ENCODE measurements at regions not wholly inside any gene's neighbourhood (a gene's known extent, or its start where the extent isn't known, plus 50 kb on each side); places are given as distances from the start of the nearest gene placed in this dataset.
"Not testable (repeated sequence)": the region's sequence is repeated elsewhere in the genome, so short reads cannot be mapped to it uniquely, and the experiment has no call there.

DNA sequence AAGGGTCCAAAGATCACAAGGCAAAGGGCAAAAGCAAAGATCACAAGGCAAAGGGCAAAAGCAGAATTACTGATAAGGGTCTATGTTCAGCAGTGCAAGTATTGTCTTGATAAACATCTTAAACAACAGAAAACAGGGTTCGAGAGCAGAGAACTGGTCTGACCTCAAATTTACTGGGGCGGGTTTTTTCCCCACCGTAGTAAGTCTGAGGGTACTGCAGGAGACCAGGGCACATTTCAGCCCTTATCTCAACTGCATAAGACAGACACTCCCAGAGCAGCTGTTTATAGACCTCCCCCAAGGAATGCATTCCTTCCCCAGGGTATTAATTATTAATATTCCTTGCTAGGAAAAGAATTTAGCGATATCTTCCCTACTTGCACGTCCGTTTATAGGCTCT, 61.3 kb downstream of the ZNF860 start:
- not testable (repeated sequence) for H3K9ac ChIP-seq (ENCODE audit: low read length in 2 of 2); H3K36me3 ChIP-seq (ENCODE audit: control insufficient read depth in 2 of 2, insufficient read depth in 2 of 2, low read length in 2 of 2); H3K27me3 ChIP-seq (ENCODE audit: control insufficient read depth in 1 of 2, insufficient read depth in 2 of 2, low read length in 2 of 2); H3K4me3 ChIP-seq (ENCODE audit: low read length in 2 of 2); H3K4me1 ChIP-seq (ENCODE audit: control insufficient read depth, insufficient read depth, low read length); H3K27ac ChIP-seq (ENCODE audit: low read length); H3K9me3 ChIP-seq (ENCODE audit: control insufficient read depth in 2 of 2, low read length in 2 of 2)

DNA sequence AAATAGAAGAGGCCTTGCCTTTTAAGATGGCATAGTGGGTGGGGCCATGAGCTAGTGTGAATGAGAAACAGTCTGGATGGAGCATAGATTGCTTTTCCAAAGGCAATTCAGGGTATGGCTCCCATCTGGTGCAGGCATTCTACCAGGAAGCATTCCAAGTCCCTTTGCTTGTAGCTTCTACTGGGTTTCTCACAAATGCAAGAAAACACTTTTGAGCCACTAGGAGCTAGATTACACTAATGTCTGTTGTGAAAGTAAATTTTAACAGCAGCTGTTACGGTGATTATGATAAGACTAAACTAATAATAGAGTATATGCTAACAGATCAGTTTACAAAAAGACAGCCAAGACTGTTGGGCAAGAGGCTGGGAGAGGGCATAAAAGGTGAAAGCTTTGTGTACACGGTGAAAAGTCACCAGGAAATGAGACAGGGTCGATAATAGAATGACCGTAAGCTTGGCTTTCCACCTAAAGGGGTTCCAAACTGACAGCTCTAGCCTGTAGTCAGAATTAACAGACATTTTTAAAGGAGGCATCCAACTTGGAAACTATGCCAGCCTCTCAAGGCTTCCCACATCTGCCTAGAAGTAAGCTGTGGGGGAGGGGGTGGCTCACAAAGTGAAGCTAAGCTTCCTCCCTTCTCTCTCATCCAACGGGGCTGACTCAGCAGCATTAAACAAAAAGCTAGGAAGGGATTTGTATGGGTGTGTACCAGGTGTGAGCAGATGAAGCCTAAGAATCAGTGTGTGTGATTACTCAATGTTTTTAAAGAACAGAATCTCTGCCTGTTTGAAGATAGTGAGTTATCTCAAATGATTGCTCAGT, 61.1 kb upstream of the GPD1L start:
- peak overlapping the region; percentile 41 for H3K27ac ChIP-seq (ENCODE audit: low read length)

DNA sequence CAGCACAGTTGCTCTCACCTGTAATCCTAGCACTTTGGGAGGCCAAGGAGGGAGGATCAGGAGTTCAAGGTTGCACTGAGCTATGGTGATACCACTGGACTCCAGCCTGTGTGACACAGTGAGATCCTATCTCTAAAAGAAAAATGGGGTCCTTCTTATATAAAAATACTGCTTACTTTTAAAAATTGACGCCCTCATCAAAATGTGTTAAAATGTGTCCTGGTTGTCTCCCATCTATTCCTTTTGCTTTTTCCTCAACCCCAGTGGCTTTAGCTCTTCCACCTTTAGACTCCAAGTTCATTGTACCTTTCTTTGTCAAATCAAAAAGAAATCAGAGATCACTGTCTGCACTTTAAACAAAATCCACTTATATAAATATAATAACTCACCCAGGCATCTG, 60.3 kb upstream of the GPD1L start:
- H3K27ac ChIP-seq (ENCODE audit: low read length) = no peak overlapping the region
- peaks cover 7% of the 10 kb centered on the region for H3K4me1 ChIP-seq (ENCODE audit: control insufficient read depth, insufficient read depth, low read length)
- no peaks in the 10 kb centered on the region for H3K27me3 ChIP-seq (ENCODE audit: control insufficient read depth in 1 of 2, insufficient read depth in 2 of 2, low read length in 2 of 2)
- H3K9ac ChIP-seq (ENCODE audit: low read length in 2 of 2) = no peak overlapping the region
- peaks cover 0 to 2% of the 10 kb centered on the region in 2 donors for H3K9me3 ChIP-seq (ENCODE audit: control insufficient read depth in 2 of 2, low read length in 2 of 2)
- H3K36me3 ChIP-seq (ENCODE audit: control insufficient read depth in 2 of 2, insufficient read depth in 2 of 2, low read length in 2 of 2) = no peaks in the 10 kb centered on the region
- no peak overlapping the region for H3K4me3 ChIP-seq (ENCODE audit: low read length in 2 of 2)

More for the DNA sequence above, 61.1 kb upstream of the GPD1L start:
- Histone ChIP-seq H3K4me3 (ENCODE audit: low read length in 2 of 2) (peak overlapping the region; percentile 23 to 49), H3K4me1 (ENCODE audit: control insufficient read depth, insufficient read depth, low read length) (peaks cover 7% of the 10 kb centered on the region), H3K9me3 (ENCODE audit: control insufficient read depth in 2 of 2, low read length in 2 of 2) (peaks cover 0 to 2% of the 10 kb centered on the region in 2 donors), H3K9ac (ENCODE audit: low read length in 2 of 2) (no peak overlapping the region), H3K27me3 (ENCODE audit: control insufficient read depth in 1 of 2, insufficient read depth in 2 of 2, low read length in 2 of 2) (no peaks in the 10 kb centered on the region), H3K36me3 (ENCODE audit: control insufficient read depth in 2 of 2, insufficient read depth in 2 of 2, low read length in 2 of 2) (no peaks in the 10 kb centered on the region)

DNA sequence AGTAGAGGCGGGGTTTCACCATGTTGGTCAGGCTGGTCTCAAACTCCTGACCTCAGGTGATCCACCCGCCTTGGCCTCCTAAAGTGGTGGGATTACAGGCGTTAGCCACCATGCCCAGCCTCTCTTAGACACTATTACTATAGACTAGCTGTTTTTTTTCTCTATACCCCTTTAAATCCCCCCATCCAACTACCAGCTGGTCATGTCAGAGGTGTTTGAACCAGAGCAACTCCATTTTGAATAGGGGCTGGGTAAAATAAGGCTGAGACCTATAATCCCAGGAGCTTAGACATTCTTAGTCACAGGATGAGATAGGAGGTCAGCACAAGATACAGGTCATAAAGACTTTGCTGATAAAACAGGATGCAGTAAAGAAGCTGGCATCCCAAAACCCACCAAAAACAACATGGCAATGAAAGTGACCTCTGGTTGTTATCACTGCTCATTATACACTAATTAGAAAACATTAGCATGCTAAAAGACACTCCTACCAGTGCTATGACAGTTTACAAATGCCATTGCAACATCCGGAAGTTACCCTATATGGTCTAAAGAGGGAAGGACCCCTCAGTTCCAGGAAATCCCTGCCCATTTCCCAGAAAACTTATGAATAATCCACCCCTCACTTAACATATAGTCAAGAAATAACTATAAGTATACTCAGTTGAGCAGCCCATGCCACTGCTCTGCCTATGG, 57.8 kb upstream of the GPD1L start:
- Histone ChIP-seq H3K4me1 (ENCODE audit: control insufficient read depth, insufficient read depth, low read length) (peaks cover 7% of the 10 kb centered on the region), H3K27ac (ENCODE audit: low read length) (no peak overlapping the region), H3K36me3 (ENCODE audit: control insufficient read depth in 2 of 2, insufficient read depth in 2 of 2, low read length in 2 of 2) (no peaks in the 10 kb centered on the region), H3K4me3 (ENCODE audit: low read length in 2 of 2) (no peak overlapping the region), H3K9me3 (ENCODE audit: control insufficient read depth in 2 of 2, low read length in 2 of 2) (no peaks in the 10 kb centered on the region), H3K9ac (ENCODE audit: low read length in 2 of 2) (no peak overlapping the region), H3K27me3 (ENCODE audit: control insufficient read depth in 1 of 2, insufficient read depth in 2 of 2, low read length in 2 of 2) (no peaks in the 10 kb centered on the region)

DNA sequence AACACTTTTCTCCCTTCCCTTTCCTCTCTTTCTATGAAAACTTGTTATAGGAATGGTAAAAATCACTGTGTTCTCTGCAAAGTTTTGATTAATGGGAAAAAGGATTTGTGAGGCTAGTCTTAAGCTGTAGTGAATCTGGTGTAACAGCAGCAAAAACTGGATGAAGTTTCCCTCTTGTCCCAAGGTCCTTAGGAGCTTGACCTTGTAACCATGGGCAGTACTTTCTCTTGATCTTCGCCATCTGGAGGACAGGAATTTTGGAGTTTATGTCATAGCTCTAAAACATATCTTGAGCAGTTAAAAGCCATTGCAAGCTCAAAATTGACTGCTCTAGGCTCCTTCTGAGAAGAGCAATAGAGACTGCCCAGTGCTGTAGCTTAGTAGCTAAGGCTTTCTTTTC, 56.5 kb upstream of the GPD1L start:
- Histone ChIP-seq H3K4me1 (ENCODE audit: control insufficient read depth, insufficient read depth, low read length) (peaks cover 5% of the 10 kb centered on the region), H3K9me3 (ENCODE audit: control insufficient read depth in 2 of 2, low read length in 2 of 2) (no peaks in the 10 kb centered on the region), H3K27me3 (ENCODE audit: control insufficient read depth in 1 of 2, insufficient read depth in 2 of 2, low read length in 2 of 2) (no peaks in the 10 kb centered on the region), H3K36me3 (ENCODE audit: control insufficient read depth in 2 of 2, insufficient read depth in 2 of 2, low read length in 2 of 2) (no peaks in the 10 kb centered on the region), H3K9ac (ENCODE audit: low read length in 2 of 2) (no peak overlapping the region), H3K27ac (ENCODE audit: low read length) (no peak overlapping the region), H3K4me3 (ENCODE audit: low read length in 2 of 2) (no peak overlapping the region)

DNA sequence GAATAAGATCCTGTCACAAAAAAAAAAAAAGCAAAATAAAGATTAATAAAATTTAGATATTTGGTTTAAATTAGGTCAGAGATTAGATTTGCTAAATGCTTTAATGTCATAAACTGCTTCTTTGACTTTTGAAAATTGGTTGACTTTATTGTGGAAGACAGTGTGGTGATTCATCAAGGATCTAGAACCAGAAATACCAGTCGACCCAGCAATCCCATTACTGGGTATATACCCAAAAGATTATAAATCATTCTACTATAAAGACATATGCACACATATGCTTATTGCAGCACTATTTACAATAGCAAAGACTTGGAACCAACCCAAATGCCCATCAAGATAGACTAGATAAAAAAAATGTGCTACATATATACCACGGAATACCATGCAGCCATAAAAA, 54.2 kb upstream of the GPD1L start:
- H3K27ac ChIP-seq (ENCODE audit: low read length); H3K9ac ChIP-seq (ENCODE audit: low read length in 2 of 2); H3K4me3 ChIP-seq (ENCODE audit: low read length in 2 of 2); H3K36me3 ChIP-seq (ENCODE audit: control insufficient read depth in 2 of 2, insufficient read depth in 2 of 2, low read length in 2 of 2); H3K9me3 ChIP-seq (ENCODE audit: control insufficient read depth in 2 of 2, low read length in 2 of 2); H3K27me3 ChIP-seq (ENCODE audit: control insufficient read depth in 1 of 2, insufficient read depth in 2 of 2, low read length in 2 of 2); H3K4me1 ChIP-seq (ENCODE audit: control insufficient read depth, insufficient read depth, low read length): not testable (repeated sequence)

DNA sequence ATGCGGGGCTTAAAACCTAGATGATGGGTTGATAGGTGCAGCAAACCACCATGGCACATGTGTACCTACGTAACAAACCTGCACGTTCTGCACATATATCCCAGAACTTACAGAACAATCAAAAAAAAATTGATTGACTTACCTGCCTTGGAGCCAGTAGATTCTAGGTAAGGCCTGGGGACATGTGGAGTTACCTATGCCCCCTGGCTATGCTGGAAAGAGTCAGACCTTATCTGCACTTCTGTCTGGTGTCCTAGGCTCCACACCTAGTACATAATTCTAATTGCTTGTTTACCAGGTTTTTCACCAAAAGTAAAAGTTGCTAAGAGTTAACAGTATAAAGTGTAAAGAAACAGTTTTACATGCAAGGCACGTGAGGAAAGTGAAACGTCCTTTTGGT, 53.6 kb upstream of the GPD1L start:
- not testable (repeated sequence) for H3K27me3 ChIP-seq (ENCODE audit: control insufficient read depth in 1 of 2, insufficient read depth in 2 of 2, low read length in 2 of 2); H3K9ac ChIP-seq (ENCODE audit: low read length in 2 of 2); H3K9me3 ChIP-seq (ENCODE audit: control insufficient read depth in 2 of 2, low read length in 2 of 2); H3K4me1 ChIP-seq (ENCODE audit: control insufficient read depth, insufficient read depth, low read length); H3K27ac ChIP-seq (ENCODE audit: low read length); H3K4me3 ChIP-seq (ENCODE audit: low read length in 2 of 2); H3K36me3 ChIP-seq (ENCODE audit: control insufficient read depth in 2 of 2, insufficient read depth in 2 of 2, low read length in 2 of 2)

DNA sequence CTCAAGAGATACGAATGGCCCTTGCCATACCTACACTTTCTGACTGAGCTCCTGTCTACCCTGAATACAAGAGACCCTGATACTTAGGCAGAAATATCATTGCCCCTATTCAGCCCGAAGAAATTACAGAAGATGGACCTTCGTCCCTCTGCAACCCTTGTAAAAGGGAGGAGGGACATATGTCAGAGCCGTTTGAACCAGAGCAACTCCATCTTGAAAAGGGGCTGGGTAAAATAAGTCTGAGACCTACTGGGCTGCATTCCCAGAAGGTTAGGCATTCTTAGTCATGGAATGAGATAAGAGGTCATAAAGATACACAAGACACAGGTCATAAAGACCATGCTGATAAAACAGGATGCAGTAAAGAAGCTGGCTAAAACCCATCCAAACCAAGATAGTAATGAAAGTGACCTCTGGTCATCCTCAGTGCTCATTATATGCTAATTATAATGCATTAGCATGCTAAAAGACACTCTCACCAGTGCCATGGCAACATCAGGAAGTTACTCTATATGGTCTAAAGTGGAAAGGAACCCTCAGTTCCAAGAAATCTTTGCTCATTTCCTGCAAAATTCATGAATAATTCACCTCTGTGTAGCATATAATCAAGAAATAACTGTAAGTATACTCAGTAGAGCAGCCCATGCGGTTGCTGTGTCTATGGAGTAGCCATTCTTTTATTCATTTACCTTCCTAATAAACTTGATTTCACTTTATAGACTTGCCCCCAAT, 49.7 kb upstream of the GPD1L start:
- H3K9me3 ChIP-seq (ENCODE audit: control insufficient read depth in 2 of 2, low read length in 2 of 2) = no peaks in the 10 kb centered on the region
- H3K36me3 ChIP-seq (ENCODE audit: control insufficient read depth in 2 of 2, insufficient read depth in 2 of 2, low read length in 2 of 2) = no peaks in the 10 kb centered on the region
- no peak overlapping the region for H3K27ac ChIP-seq (ENCODE audit: low read length)
- H3K4me3 ChIP-seq (ENCODE audit: low read length in 2 of 2) = no peak overlapping the region
- H3K4me1 ChIP-seq (ENCODE audit: control insufficient read depth, insufficient read depth, low read length) = no peaks in the 10 kb centered on the region
- H3K27me3 ChIP-seq (ENCODE audit: control insufficient read depth in 1 of 2, insufficient read depth in 2 of 2, low read length in 2 of 2) = no peaks in the 10 kb centered on the region
- no peak overlapping the region for H3K9ac ChIP-seq (ENCODE audit: low read length in 2 of 2)
